ENCODE measurements at regions not wholly inside any gene's neighbourhood (a gene's known extent, or its start where the extent isn't known, plus 50 kb on each side); places are given as distances from the start of the nearest gene placed in this dataset.

DNA sequence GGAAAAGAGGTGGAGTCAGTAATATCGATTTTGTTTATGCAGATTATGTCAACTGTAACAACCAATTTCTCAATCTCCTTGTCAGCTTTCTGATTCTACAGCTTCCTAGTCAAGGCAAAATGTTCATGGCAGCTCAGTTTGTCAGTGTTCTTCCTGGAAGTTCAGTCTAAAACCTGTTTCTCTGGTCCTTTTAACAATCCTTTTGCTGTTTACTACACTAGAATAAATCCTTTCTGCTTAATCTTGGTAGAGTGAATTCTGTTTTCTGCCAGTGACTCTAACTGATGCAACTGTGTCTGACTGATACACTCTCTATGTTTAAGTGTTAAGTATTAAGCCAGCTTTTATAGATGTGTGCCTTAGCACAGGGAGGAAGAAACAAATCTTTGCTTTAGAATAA is 516.9 kb upstream of the KLF12 start:
- Mint-ChIP-seq H3K27ac (no peak overlapping the region), H3K4me1 (ENCODE audit: low read depth) (no peaks in the 10 kb centered on the region), H3K36me3 (ENCODE audit: low read depth) (no peaks in the 10 kb centered on the region), H3K9me3 (no peaks in the 10 kb centered on the region), H3K4me3 (no peak overlapping the region), H3K27me3 (peaks cover 6% of the 10 kb centered on the region)
- Histone ChIP-seq H3K9me3 (ENCODE audit: control insufficient read depth in 1 of 2, insufficient read depth in 1 of 2, low read length in 2 of 2) (no peaks in the 10 kb centered on the region), H3K4me1 (ENCODE audit: insufficient read depth, low read length) (no peaks in the 10 kb centered on the region), H3K27ac (ENCODE audit: low read depth in 1 of 2, low read length in 2 of 2) (no peak overlapping the region), H3K36me3 (ENCODE audit: insufficient read depth, low read length) (no peaks in the 10 kb centered on the region), H3K27me3 (ENCODE audit: control insufficient read depth in 1 of 2, insufficient read depth in 2 of 2, low read length in 2 of 2) (no peaks in the 10 kb centered on the region), H3K4me3 (ENCODE audit: low read length) (no peak overlapping the region)
- intact Hi-C loops (cut with DNase I, micrococcal nuclease), result no loop called here
- DNase-seq (no peak), ATAC-seq (ENCODE audit: poor library complexity) (no peak)
- ChIA-PET POLR2A (no interaction called here), CTCF (no interaction called here)
- TF ChIP-seq, protein P1, sequence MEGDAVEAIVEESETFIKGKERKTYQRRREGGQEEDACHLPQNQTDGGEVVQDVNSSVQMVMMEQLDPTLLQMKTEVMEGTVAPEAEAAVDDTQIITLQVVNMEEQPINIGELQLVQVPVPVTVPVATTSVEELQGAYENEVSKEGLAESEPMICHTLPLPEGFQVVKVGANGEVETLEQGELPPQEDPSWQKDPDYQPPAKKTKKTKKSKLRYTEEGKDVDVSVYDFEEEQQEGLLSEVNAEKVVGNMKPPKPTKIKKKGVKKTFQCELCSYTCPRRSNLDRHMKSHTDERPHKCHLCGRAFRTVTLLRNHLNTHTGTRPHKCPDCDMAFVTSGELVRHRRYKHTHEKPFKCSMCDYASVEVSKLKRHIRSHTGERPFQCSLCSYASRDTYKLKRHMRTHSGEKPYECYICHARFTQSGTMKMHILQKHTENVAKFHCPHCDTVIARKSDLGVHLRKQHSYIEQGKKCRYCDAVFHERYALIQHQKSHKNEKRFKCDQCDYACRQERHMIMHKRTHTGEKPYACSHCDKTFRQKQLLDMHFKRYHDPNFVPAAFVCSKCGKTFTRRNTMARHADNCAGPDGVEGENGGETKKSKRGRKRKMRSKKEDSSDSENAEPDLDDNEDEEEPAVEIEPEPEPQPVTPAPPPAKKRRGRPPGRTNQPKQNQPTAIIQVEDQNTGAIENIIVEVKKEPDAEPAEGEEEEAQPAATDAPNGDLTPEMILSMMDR (IDR thresholded peaks at IDR 0.05), result no peak

DNA sequence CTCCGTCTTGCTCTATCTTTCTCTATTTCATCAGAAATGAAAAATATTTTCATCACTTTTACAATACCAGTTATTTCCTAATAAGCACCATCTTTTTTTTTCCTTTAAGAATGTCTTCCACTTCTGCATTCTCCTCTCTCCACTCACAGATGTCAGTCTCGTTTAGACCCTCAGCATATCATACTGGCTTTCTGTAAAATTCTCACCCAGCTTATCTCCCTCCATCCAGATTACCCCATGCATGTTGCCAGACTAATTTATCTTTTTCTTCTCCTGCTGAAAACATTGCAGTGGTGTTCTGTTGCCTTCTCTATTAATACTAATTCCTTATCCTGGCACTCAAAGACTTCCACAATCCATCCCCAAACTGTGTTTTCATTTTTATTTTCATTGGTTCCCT is 513.8 kb upstream of the KLF12 start:
- POLR2A ChIA-PET, result interaction anchor here (0.7 kb wide), 1 partner anchor 14 kb away, joined by 4 read pairs; no protein-coding TSS in a partner anchor
- CTCF ChIA-PET, result no interaction called here
- ATAC-seq (ENCODE audit: poor library complexity), result no peak

DNA sequence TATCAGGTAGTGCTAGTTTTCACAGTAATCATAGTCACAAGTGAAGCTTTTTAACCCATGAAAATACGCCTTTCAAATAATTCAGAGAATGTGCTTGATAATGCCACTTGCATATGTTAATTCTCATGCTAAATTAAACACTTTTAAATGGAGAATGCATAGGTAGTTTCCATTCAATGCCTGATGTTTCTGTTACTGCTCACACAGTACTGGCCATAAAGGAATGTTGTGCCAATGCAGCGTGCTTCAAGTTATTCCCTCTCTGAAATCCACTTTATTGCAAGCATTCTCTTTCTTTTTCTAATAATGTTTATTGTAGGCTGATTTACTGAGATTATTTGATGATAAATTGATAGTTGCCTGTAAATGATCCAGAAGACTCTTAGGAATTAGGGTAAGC is 513.0 kb upstream of the KLF12 start:
- Histone ChIP-seq H3K36me3 (ENCODE audit: insufficient read depth, low read length) (no peaks in the 10 kb centered on the region), H3K27me3 (ENCODE audit: control insufficient read depth in 1 of 2, insufficient read depth in 2 of 2, low read length in 2 of 2) (no peaks in the 10 kb centered on the region), H3K9me3 (ENCODE audit: control insufficient read depth in 1 of 2, insufficient read depth in 1 of 2, low read length in 2 of 2) (no peaks in the 10 kb centered on the region), H3K4me3 (ENCODE audit: low read length) (no peak overlapping the region), H3K4me1 (ENCODE audit: insufficient read depth, low read length) (no peaks in the 10 kb centered on the region), H3K27ac (ENCODE audit: low read depth in 1 of 2, low read length in 2 of 2) (no peak overlapping the region)
- H3K36me3 Mint-ChIP-seq (ENCODE audit: low read depth), result no peaks in the 10 kb centered on the region
- no peaks in the 10 kb centered on the region for H3K4me1 Mint-ChIP-seq (ENCODE audit: low read depth)
- ChIA-PET POLR2A (no interaction called here), CTCF (no interaction called here)
- H3K9me3 Mint-ChIP-seq, result no peaks in the 10 kb centered on the region
- DNase-seq (no peak), ATAC-seq (ENCODE audit: poor library complexity) (no peak)
- H3K27me3 Mint-ChIP-seq, result no peaks in the 10 kb centered on the region
- H3K27ac Mint-ChIP-seq, result no peak overlapping the region
- TF ChIP-seq, protein P1 (IDR thresholded peaks at IDR 0.05), result no peak
- intact Hi-C loops (cut with DNase I, micrococcal nuclease), result no loop called here
- no peak overlapping the region for H3K4me3 Mint-ChIP-seq

More for the DNA sequence above, 513.8 kb upstream of the KLF12 start:
- Histone ChIP-seq H3K36me3 (ENCODE audit: insufficient read depth, low read length) (no peaks in the 10 kb centered on the region), H3K4me1 (ENCODE audit: insufficient read depth, low read length) (no peaks in the 10 kb centered on the region), H3K27ac (ENCODE audit: low read depth in 1 of 2, low read length in 2 of 2) (no peak overlapping the region), H3K9me3 (ENCODE audit: control insufficient read depth in 1 of 2, insufficient read depth in 1 of 2, low read length in 2 of 2) (no peaks in the 10 kb centered on the region), H3K27me3 (ENCODE audit: control insufficient read depth in 1 of 2, insufficient read depth in 2 of 2, low read length in 2 of 2) (no peaks in the 10 kb centered on the region), H3K4me3 (ENCODE audit: low read length) (no peak overlapping the region)
- DNase-seq, result no peak
- intact Hi-C loops (cut with DNase I, micrococcal nuclease), result no loop called here
- H3K9me3 Mint-ChIP-seq, result no peaks in the 10 kb centered on the region
- TF ChIP-seq, protein P1 (IDR thresholded peaks at IDR 0.05), result no peak
- H3K36me3 Mint-ChIP-seq (ENCODE audit: low read depth), result no peaks in the 10 kb centered on the region
- peaks cover 6% of the 10 kb centered on the region for H3K27me3 Mint-ChIP-seq
- H3K4me1 Mint-ChIP-seq (ENCODE audit: low read depth), result no peaks in the 10 kb centered on the region
- no peak overlapping the region for H3K27ac Mint-ChIP-seq
- H3K4me3 Mint-ChIP-seq, result no peak overlapping the region
